PFSK-1 (cell line): ENCODE measurements at regions not wholly inside any gene's neighbourhood (a gene's known extent, or its start where the extent isn't known, plus 50 kb on each side); places are given as distances from the start of the nearest gene placed in this dataset.

Source experiments
- FOXP2 ChIP-seq: optimal IDR thresholded peaks from 2 replicates; pipeline ENCODE3; 2011; ENCODE audit warnings: borderline replicate concordance, control low read depth, inconsistent platforms; ENCODE audit not compliant: insufficient read depth; ENCODE audit errors: extremely low read length, extremely low read depth
- POLR2AphosphoS5 ChIP-seq: IDR thresholded peaks from 2 replicates; pipeline ENCODE4 v1.6.1; 2012; ENCODE audit warnings: low read depth, mild to moderate bottlenecking, control low read depth, low read length, moderate library complexity
- SIN3A ChIP-seq: IDR thresholded peaks from 2 replicates; pipeline ENCODE4 v1.6.1; 2012; ENCODE audit warnings: mild to moderate bottlenecking, low read length, moderate library complexity, borderline replicate concordance; ENCODE audit not compliant: insufficient read depth
- TAF1 ChIP-seq: IDR thresholded peaks from 2 replicates; pipeline ENCODE4 v1.6.1; 2012; ENCODE audit warnings: low read length, control low read depth, borderline replicate concordance; ENCODE audit not compliant: insufficient read depth
- TF ChIP-seq, protein P1 (sequence below), 2 experiments: IDR thresholded peaks; 2 replicates each; pipeline versions ENCODE4 v1.6.1 to v1.8.0; 2011 to 2012; ENCODE audit warnings: low read depth in 2 of 2, low read length in 2 of 2, control low read depth in 1 of 2, inconsistent platforms in 1 of 2, mild to moderate bottlenecking in 1 of 2, moderate library complexity in 1 of 2; ENCODE audit not compliant: insufficient read depth in 1 of 2

DNA sequence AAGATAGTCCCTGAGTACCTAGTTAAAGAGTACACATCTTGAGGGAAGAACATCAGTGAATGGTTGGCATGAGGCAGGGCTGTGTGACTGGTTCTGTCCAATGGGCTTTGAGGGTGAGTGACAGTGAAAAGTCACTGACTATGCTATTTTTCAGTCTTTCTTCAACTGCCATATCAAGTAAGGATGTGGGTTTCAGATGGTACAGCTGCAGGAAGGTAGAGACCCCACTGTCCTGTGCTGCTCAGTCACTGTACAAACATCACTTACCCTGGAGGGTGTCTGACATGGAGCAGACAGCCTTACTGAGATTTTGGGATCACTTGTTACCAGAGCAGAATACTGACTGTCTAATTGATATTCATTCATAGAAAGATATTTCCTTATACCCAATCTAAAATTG, 115.3 kb upstream of the ASCC3 start:
- no peak for TF ChIP-seq SIN3A
- no peak for TF ChIP-seq TAF1
- TF ChIP-seq POLR2AphosphoS5, result no peak
- TF ChIP-seq FOXP2, result no peak
- TF ChIP-seq, protein P1, sequence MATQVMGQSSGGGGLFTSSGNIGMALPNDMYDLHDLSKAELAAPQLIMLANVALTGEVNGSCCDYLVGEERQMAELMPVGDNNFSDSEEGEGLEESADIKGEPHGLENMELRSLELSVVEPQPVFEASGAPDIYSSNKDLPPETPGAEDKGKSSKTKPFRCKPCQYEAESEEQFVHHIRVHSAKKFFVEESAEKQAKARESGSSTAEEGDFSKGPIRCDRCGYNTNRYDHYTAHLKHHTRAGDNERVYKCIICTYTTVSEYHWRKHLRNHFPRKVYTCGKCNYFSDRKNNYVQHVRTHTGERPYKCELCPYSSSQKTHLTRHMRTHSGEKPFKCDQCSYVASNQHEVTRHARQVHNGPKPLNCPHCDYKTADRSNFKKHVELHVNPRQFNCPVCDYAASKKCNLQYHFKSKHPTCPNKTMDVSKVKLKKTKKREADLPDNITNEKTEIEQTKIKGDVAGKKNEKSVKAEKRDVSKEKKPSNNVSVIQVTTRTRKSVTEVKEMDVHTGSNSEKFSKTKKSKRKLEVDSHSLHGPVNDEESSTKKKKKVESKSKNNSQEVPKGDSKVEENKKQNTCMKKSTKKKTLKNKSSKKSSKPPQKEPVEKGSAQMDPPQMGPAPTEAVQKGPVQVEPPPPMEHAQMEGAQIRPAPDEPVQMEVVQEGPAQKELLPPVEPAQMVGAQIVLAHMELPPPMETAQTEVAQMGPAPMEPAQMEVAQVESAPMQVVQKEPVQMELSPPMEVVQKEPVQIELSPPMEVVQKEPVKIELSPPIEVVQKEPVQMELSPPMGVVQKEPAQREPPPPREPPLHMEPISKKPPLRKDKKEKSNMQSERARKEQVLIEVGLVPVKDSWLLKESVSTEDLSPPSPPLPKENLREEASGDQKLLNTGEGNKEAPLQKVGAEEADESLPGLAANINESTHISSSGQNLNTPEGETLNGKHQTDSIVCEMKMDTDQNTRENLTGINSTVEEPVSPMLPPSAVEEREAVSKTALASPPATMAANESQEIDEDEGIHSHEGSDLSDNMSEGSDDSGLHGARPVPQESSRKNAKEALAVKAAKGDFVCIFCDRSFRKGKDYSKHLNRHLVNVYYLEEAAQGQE (IDR thresholded peaks at IDR 0.05; ENCODE audit: insufficient read depth in 1 of 2, low read depth in 2 of 2, low read length in 2 of 2), result no peak

DNA sequence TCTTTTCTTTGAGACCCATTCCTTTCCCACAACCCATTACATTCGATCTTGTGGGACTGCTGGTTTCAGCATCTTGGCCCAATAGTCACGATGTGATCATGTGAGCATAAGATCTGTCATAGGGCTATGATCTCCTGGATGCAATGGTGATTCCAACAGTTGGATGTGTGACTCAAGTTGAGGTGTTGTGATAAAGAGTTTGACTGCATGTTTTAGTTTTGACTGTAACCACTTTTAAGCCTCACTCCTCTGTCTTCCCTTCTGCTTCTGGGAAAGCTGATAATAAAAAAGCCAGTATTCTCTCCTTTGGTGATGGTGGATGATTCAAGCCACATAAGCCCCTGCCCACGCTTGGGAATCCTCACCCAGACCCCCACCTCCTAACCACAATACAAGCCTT, 117.0 kb upstream of the ASCC3 start:
- TF ChIP-seq SIN3A (no peak), TAF1 (no peak), POLR2AphosphoS5 (no peak), FOXP2 (no peak)
- TF ChIP-seq, protein P1 (IDR thresholded peaks at IDR 0.05; ENCODE audit: insufficient read depth in 1 of 2, low read depth in 2 of 2, low read length in 2 of 2), result no peak

DNA sequence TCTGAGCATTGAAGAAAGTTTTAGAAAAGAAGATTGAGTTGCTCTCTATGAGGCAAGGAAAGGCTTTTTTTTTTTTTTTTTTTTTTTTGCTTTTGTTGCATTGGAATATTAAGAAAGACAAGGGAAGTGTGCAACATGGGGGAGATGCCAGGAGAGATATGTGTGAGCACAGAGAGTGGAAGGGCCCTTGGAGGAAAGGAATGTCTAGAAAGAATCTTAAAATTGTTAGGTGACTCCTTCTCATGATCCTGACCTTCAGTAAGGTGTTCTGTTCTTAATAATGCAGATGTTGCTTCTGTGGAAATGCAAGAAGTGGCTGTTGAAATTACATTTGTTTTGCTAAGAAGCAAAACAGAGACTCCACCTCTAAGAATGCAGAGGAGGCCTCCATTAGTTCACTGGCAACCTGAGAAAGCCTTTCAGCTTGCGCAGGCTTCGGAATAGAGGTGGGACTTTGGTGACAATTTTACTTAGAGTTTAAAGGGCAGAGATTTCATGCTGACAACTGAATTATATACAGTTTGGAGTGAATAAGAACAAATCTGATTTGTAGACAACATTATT, 118.0 kb upstream of the ASCC3 start:
- TF ChIP-seq FOXP2 (no peak), SIN3A (no peak), TAF1 (no peak), POLR2AphosphoS5 (no peak)
- TF ChIP-seq, protein P1 (IDR thresholded peaks at IDR 0.05; ENCODE audit: insufficient read depth in 1 of 2, low read depth in 2 of 2, low read length in 2 of 2), result no peak

DNA sequence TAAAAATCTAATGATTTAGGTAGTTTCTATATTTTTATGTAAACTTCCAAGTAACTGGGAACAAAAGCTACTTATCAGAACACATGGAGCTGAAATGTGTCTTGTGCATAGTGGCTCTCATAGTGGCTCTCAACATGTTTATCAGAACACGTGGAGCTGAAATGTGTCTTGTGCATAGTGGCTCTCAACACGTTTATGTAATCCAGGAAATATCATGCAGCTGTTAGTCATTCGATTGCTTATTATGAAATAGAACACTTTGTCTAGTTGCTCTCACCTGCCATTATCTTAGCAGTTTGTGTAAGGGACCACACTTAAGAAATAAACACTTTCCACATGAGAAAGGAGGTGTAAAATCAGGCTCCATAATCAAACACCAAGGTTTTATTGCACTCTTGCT, 119.2 kb upstream of the ASCC3 start:
- TF ChIP-seq FOXP2 (no peak), SIN3A (no peak), TAF1 (no peak), POLR2AphosphoS5 (no peak)
- TF ChIP-seq, protein P1 (IDR thresholded peaks at IDR 0.05; ENCODE audit: insufficient read depth in 1 of 2, low read depth in 2 of 2, low read length in 2 of 2), result no peak
